Right renal pelvis (tissue), 4 donors: ENCODE measurements at regions not wholly inside any gene's neighbourhood (a gene's known extent, or its start where the extent isn't known, plus 50 kb on each side); places are given as distances from the start of the nearest gene placed in this dataset.
"Not testable (repeated sequence)": the region's sequence is repeated elsewhere in the genome, so short reads cannot be mapped to it uniquely, and the experiment has no call there.

Experiments
- DNase-seq, 4 donors: peaks; one replicate each; pipeline ENCODE4 v3.0.0-alpha.2; 2013; ENCODE audit warnings: low read depth in 4 of 4, low spot score in 3 of 4, missing footprints in 1 of 4

GRCh38 chr9:6105738-6106137, 90.3 kb upstream of the RANBP6 start:
- DNase-seq: no peak

GRCh38 chr9:6104406-6104805, 89.0 kb upstream of the RANBP6 start:
- DNase-seq: not testable (repeated sequence)

GRCh38 chr9:6103911-6104310, 88.5 kb upstream of the RANBP6 start:
- DNase-seq: not testable (repeated sequence)

GRCh38 chr9:6102336-6102987, 87.0 kb upstream of the RANBP6 start:
- DNase-seq: not testable (repeated sequence)

GRCh38 chr9:6101725-6102124, 86.3 kb upstream of the RANBP6 start:
- DNase-seq: not testable (repeated sequence)

GRCh38 chr9:6099346-6099745, 83.9 kb upstream of the RANBP6 start:
- not testable (repeated sequence) for DNase-seq

- DNase-seq: no peak
These were observed 83.0 kb upstream of the RANBP6 start for GRCh38 chr9:6098431-6098830.

- DNase-seq: no peak
These were observed 81.4 kb upstream of the RANBP6 start for GRCh38 chr9:6096821-6097220.

- no peak for DNase-seq
These were observed 75.1 kb upstream of the RANBP6 start for GRCh38 chr9:6090277-6091210.

GRCh38 chr9:6089300-6089699, 73.9 kb upstream of the RANBP6 start:
- DNase-seq: no peak

GRCh38 chr9:6086006-6086655, 70.7 kb upstream of the RANBP6 start:
- no peak for DNase-seq

GRCh38 chr9:6080154-6080716, 64.8 kb upstream of the RANBP6 start:
- DNase-seq: peak; percentile 82 to 85 (median 82)

- DNase-seq: no peak
These were observed 64.0 kb upstream of the RANBP6 start for GRCh38 chr9:6079386-6079785.

GRCh38 chr9:6078382-6079105, 63.1 kb upstream of the RANBP6 start:
- DNase-seq: no peak

GRCh38 chr9:6076851-6077250, 61.4 kb upstream of the RANBP6 start:
- no peak for DNase-seq

GRCh38 chr9:6073731-6074130, 58.3 kb upstream of the RANBP6 start:
- no peak for DNase-seq

GRCh38 chr9:6072865-6073264, 57.4 kb upstream of the RANBP6 start:
- DNase-seq: no peak

- DNase-seq: no peak
These were observed 57.0 kb upstream of the RANBP6 start for GRCh38 chr9:6072453-6072852.

GRCh38 chr9:6068983-6069382, 53.6 kb upstream of the RANBP6 start:
- no peak for DNase-seq

GRCh38 chr9:6067426-6067825, 52.0 kb upstream of the RANBP6 start:
- no peak for DNase-seq
